Pons (tissue), 1 donor: ENCODE measurements at regions not wholly inside any gene's neighbourhood (a gene's known extent, or its start where the extent isn't known, plus 50 kb on each side); places are given as distances from the start of the nearest gene placed in this dataset.
A peak's percentile ranks its signal among the peaks of the same experiment; 100 is the strongest.

ENCODE experiments used
- DNase-seq: peaks from one replicate; pipeline ENCODE4 v3.0.0-alpha.2; 2016; ENCODE audit warnings: low spot score

GRCh38 chr6:163915131-163915530 lies 500.6 kb downstream of the QKI start:
- DNase-seq: no peak

GRCh38 chr6:163913045-163913444 lies 498.5 kb downstream of the QKI start:
- no peak for DNase-seq

GRCh38 chr6:163906006-163906710 lies 491.6 kb downstream of the QKI start:
- DNase-seq: no peak

- DNase-seq: no peak
Observed at GRCh38 chr6:163904186-163904585, 489.7 kb downstream of the QKI start.

GRCh38 chr6:163903541-163903940 lies 489.0 kb downstream of the QKI start:
- no peak for DNase-seq

- DNase-seq: no peak
Observed at GRCh38 chr6:163902993-163903392, 488.5 kb downstream of the QKI start.

GRCh38 chr6:163901681-163902080 lies 487.2 kb downstream of the QKI start:
- DNase-seq: no peak

- DNase-seq: no peak
Observed at GRCh38 chr6:163900570-163900969, 486.1 kb downstream of the QKI start.

GRCh38 chr6:163897669-163898068 lies 483.2 kb downstream of the QKI start:
- no peak for DNase-seq

GRCh38 chr6:163897030-163897429 lies 482.5 kb downstream of the QKI start:
- DNase-seq: peak; percentile 26

- no peak for DNase-seq
Observed at GRCh38 chr6:163895162-163895561, 480.6 kb downstream of the QKI start.

- no peak for DNase-seq
Observed at GRCh38 chr6:163893609-163894189, 479.2 kb downstream of the QKI start.

GRCh38 chr6:163892824-163893561 lies 478.5 kb downstream of the QKI start:
- no peak for DNase-seq

GRCh38 chr6:163889904-163890514 lies 475.5 kb downstream of the QKI start:
- DNase-seq: no peak

GRCh38 chr6:163888030-163888819 lies 473.7 kb downstream of the QKI start:
- no peak for DNase-seq

- no peak for DNase-seq
Observed at GRCh38 chr6:163886428-163886827, 471.9 kb downstream of the QKI start.

- DNase-seq: no peak
Observed at GRCh38 chr6:163883984-163884383, 469.5 kb downstream of the QKI start.

GRCh38 chr6:163878698-163879097 lies 464.2 kb downstream of the QKI start:
- DNase-seq: no peak

- no peak for DNase-seq
Observed at GRCh38 chr6:163877877-163878639, 463.5 kb downstream of the QKI start.

- DNase-seq: no peak
Observed at GRCh38 chr6:163876391-163876790, 461.9 kb downstream of the QKI start.

- DNase-seq: no peak
Observed at GRCh38 chr6:163874784-163875183, 460.3 kb downstream of the QKI start.
